ENCODE measurements at regions not wholly inside any gene's neighbourhood (a gene's known extent, or its start where the extent isn't known, plus 50 kb on each side); places are given as distances from the start of the nearest gene placed in this dataset.

DNA sequence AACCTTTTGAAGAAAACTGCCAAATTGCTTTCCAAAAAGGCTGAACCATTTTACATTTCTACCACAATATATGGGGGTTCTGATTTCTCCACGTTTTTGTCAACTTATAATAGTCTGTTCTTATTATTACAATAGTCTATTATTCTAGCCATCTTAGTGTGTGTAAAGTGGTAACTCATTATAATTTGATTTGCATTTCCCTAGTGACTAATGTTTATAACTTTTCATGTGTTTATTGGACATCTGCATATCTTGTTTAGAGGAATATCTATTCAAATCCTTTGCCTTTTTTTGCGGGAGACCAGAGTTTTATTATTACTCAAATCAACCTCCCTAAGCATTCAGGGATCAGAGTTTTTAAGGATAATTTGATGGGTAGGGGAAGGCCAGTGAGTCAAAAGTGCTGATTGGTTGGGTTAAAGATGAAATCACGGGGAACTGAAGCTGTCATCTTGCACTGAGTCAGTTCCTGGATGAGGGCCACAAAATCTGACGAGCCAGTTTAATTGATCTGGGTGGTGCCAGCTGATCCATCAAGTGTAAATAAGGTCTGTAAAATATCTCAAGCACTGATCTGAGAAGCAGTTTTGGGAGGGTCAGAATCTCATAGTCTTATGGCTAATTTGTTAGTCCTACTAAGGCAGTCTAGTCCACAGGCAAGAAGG is 303.4 kb upstream of the NCKAP5 start:
- TF ChIP-seq POLR2A (IDR thresholded peaks at IDR 0.05; ENCODE audit: extremely low read depth, insufficient read length): no peak
- TF ChIP-seq CTCF (IDR thresholded peaks at IDR 0.05; ENCODE audit: low read depth, low read length): no peak
- TF ChIP-seq MYC (IDR thresholded peaks at IDR 0.05; ENCODE audit: low read depth, low read length): no peak

Data from NB4 (cell line).